Vagina (tissue), 2 donors: ENCODE measurements at regions not wholly inside any gene's neighbourhood (a gene's known extent, or its start where the extent isn't known, plus 50 kb on each side); places are given as distances from the start of the nearest gene placed in this dataset.

ENCODE experiments used
- DNase-seq, 2 donors: peaks; one replicate each; pipeline ENCODE4 v3.0.0-alpha.2; 2017; ENCODE audit errors: extremely low spot score in 2 of 2
- H3K27ac ChIP-seq: fragments of 200-600 bp; sonication (generic); one replicate; pipeline ENCODE4 v1.5.1; 2019
- H3K27me3 ChIP-seq: fragments of 200-600 bp; sonication (generic); one replicate; pipeline ENCODE4 v1.5.1; 2019
- H3K36me3 ChIP-seq, 2 donors: fragments of 200-600 bp; sonication (generic); one replicate each; pipeline ENCODE4 v1.5.1; 2017 to 2019
- H3K4me1 ChIP-seq: fragments of 200-600 bp; sonication (generic); one replicate; pipeline ENCODE4 v1.5.1; 2019
- H3K4me3 ChIP-seq, 2 donors: fragments of 200-600 bp; sonication (generic); 1 replicate in 1 of 2; 2 replicates in 1 of 2; pipeline ENCODE4 v1.5.1; 2016 to 2019
- H3K9me3 ChIP-seq: fragments of 200-600 bp; sonication (generic); one replicate; pipeline ENCODE4 v1.5.1; 2019
- POLR2A ChIP-seq, 2 donors: fragments of 450-650 bp; IDR thresholded peaks; one replicate each; pipeline ENCODE4 v1.6.1; 2017; ENCODE audit warnings: antibody characterized with exemption in 2 of 2, mild to moderate bottlenecking in 2 of 2, moderate library complexity in 2 of 2
- POLR2AphosphoS5 ChIP-seq, 2 donors: sonication (generic); formaldehyde crosslinking; IDR thresholded peaks; one replicate each; pipeline ENCODE4 v1.9.0; 2017; ENCODE audit warnings: antibody characterized with exemption in 2 of 2, mild to moderate bottlenecking in 2 of 2, low read depth in 1 of 2; ENCODE audit not compliant: insufficient read depth in 1 of 2
- intact Hi-C: fragments of 100-400 bp; cut with DNase I; formaldehyde crosslinking; loops from one replicate; pipeline ENCODE4 v1.15.1; 2023
- TF ChIP-seq, protein P1 (sequence below), 3 experiments: fragments of 450-650 bp in 2 of 3; fragments of 200-600 bp in 1 of 3; sonication (generic) in 1 of 3; IDR thresholded peaks; one replicate each; pipeline ENCODE4 v1.5.1; 2017 to 2019; ENCODE audit warnings: antibody characterized with exemption in 3 of 3, mild to moderate bottlenecking in 2 of 3, moderate library complexity in 2 of 3

DNA sequence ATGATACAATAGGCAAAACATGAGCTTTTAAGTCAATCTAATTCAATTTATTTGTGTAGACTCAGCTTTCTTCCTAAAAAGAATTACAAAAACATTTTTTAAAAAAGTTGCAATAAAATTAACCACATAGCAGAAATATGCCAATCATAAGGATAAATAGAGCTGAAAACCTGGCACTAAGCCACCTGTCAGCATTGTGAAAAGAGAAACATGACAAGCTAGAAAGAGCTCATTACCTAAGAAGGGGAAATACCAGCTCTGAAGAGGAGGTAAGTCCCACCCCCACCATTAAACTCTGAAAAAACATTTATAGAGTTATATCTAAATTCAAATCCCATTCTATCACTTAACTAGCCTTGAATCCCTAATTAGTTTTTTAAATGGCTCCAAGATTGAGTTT, 372.9 kb downstream of the OSTF1 start:
- no peak overlapping the region for H3K27ac ChIP-seq
- H3K9me3 ChIP-seq, result no peaks in the 10 kb centered on the region
- H3K36me3 ChIP-seq, result no peaks in the 10 kb centered on the region
- intact Hi-C loops, result no loop called here
- H3K4me1 ChIP-seq, result peaks cover 12% of the 10 kb centered on the region
- TF ChIP-seq POLR2A (IDR thresholded peaks at IDR 0.05), result no peak
- no peak for TF ChIP-seq POLR2AphosphoS5 (IDR thresholded peaks at IDR 0.05; ENCODE audit: insufficient read depth in 1 of 2, low read depth in 1 of 2)
- TF ChIP-seq, protein P1, sequence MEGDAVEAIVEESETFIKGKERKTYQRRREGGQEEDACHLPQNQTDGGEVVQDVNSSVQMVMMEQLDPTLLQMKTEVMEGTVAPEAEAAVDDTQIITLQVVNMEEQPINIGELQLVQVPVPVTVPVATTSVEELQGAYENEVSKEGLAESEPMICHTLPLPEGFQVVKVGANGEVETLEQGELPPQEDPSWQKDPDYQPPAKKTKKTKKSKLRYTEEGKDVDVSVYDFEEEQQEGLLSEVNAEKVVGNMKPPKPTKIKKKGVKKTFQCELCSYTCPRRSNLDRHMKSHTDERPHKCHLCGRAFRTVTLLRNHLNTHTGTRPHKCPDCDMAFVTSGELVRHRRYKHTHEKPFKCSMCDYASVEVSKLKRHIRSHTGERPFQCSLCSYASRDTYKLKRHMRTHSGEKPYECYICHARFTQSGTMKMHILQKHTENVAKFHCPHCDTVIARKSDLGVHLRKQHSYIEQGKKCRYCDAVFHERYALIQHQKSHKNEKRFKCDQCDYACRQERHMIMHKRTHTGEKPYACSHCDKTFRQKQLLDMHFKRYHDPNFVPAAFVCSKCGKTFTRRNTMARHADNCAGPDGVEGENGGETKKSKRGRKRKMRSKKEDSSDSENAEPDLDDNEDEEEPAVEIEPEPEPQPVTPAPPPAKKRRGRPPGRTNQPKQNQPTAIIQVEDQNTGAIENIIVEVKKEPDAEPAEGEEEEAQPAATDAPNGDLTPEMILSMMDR (IDR thresholded peaks at IDR 0.05), result no peak
- no peak for DNase-seq
- H3K27me3 ChIP-seq, result no peaks in the 10 kb centered on the region
- no peak overlapping the region for H3K4me3 ChIP-seq

DNA sequence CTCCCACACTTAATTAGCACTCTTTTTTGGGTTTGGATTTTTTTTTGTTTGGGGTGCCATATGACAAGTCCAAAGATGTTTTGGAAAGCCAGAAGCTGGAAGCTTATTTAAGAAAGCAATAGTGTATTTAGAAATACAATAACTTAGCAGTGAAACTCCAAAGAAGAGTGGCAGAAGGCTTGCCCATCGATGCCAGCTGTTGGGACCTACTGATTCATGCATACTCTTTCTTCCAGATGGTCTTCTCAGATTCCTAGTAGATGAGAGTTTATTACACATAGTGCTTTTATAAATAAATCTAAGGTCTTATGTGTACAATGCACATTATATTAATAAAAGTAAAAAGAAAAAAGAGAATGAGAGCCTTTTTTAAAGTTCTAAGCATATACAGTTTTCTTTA, 374.6 kb downstream of the OSTF1 start:
- Histone ChIP-seq H3K27me3 (no peaks in the 10 kb centered on the region), H3K9me3 (no peaks in the 10 kb centered on the region), H3K4me1 (peaks cover 7% of the 10 kb centered on the region), H3K36me3 (no peaks in the 10 kb centered on the region), H3K4me3 (no peak overlapping the region), H3K27ac (no peak overlapping the region)
- DNase-seq, result no peak
- intact Hi-C loops, result no loop called here
- TF ChIP-seq POLR2AphosphoS5 (IDR thresholded peaks at IDR 0.05; ENCODE audit: insufficient read depth in 1 of 2, low read depth in 1 of 2), result no peak
- TF ChIP-seq, protein P1 (IDR thresholded peaks at IDR 0.05), result no peak
- TF ChIP-seq POLR2A (IDR thresholded peaks at IDR 0.05), result no peak

DNA sequence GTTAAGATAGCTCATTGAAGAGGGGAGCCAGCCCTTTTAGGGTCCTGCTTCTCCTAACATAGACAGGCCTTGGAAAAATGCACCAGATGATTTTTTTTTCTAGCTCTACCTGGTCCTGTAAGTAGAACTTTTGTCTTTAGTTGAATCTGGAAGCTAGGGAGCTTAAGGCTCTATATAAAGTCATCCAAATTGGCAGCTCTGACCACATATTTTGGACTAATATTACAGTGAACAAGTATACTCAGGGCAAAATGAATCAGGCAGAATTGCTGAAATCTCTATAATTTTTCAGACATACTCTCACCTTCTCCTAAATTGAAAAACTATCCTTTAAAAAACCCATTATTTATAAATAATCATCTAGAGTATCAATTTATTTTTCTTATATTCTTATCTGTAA, 375.6 kb downstream of the OSTF1 start:
- no peaks in the 10 kb centered on the region for H3K36me3 ChIP-seq
- no peak overlapping the region for H3K4me3 ChIP-seq
- no peaks in the 10 kb centered on the region for H3K27me3 ChIP-seq
- intact Hi-C loops, result no loop called here
- no peaks in the 10 kb centered on the region for H3K9me3 ChIP-seq
- no peak for DNase-seq
- H3K4me1 ChIP-seq, result peaks cover 7% of the 10 kb centered on the region
- no peak for TF ChIP-seq POLR2AphosphoS5 (IDR thresholded peaks at IDR 0.05; ENCODE audit: insufficient read depth in 1 of 2, low read depth in 1 of 2)
- TF ChIP-seq POLR2A (IDR thresholded peaks at IDR 0.05), result no peak
- TF ChIP-seq, protein P1 (IDR thresholded peaks at IDR 0.05), result no peak
- no peak overlapping the region for H3K27ac ChIP-seq

DNA sequence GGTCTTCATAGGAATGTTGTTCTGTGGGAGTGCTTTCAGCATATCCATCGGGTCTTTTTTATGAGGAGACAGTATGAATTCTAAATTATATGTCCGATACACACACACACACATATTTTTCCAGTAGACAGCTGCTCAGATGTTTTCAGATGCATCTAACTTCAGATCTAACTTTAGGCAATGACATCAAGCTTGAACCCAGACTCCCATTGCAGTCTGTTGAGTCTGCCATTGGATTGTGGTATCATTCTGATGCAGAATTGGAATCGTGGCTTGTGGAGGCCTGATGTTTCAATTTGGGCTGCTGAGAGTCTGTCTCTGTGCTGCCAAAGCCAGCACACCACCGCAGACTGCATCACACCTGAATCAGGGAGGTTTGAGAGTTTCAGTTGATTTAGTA, 376.4 kb downstream of the OSTF1 start:
- Histone ChIP-seq H3K9me3 (no peaks in the 10 kb centered on the region), H3K36me3 (no peaks in the 10 kb centered on the region), H3K4me1 (peaks cover 7% of the 10 kb centered on the region), H3K4me3 (no peak overlapping the region), H3K27ac (no peak overlapping the region), H3K27me3 (no peaks in the 10 kb centered on the region)
- no peak for DNase-seq
- intact Hi-C loops, result no loop called here
- TF ChIP-seq, protein P1 (IDR thresholded peaks at IDR 0.05), result no peak

DNA sequence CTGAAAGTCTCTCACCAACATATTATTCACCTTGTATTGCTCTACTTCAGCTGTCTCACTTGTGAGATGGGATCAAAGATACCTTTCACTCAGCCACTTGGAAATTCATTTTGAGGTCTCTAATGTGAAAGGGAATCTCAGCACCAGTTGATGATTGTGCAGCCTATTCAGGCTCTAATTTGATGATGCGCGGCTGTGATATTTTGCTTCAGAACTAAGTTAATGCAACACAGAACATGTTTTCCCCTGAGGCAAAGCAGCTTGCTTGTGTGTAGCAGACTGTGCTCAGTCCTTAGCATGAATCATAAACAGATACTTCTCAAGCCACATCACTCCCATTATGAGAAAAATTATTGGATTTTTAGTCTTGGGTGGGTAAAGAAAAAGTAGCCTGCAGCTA, 378.8 kb downstream of the OSTF1 start:
- DNase-seq, result no peak
- no peaks in the 10 kb centered on the region for H3K36me3 ChIP-seq
- intact Hi-C loops, result no loop called here
- H3K27me3 ChIP-seq, result no peaks in the 10 kb centered on the region
- no peak overlapping the region for H3K27ac ChIP-seq
- TF ChIP-seq POLR2AphosphoS5 (IDR thresholded peaks at IDR 0.05; ENCODE audit: insufficient read depth in 1 of 2, low read depth in 1 of 2) (no peak), POLR2A (IDR thresholded peaks at IDR 0.05) (no peak)
- TF ChIP-seq, protein P1 (IDR thresholded peaks at IDR 0.05), result no peak
- no peak overlapping the region for H3K4me3 ChIP-seq
- no peaks in the 10 kb centered on the region for H3K4me1 ChIP-seq
- no peaks in the 10 kb centered on the region for H3K9me3 ChIP-seq
